GM19395 (cell line): ENCODE measurements at regions not wholly inside any gene's neighbourhood (a gene's known extent, or its start where the extent isn't known, plus 50 kb on each side); places are given as distances from the start of the nearest gene placed in this dataset.
"Not testable (repeated sequence)": the region's sequence is repeated elsewhere in the genome, so short reads cannot be mapped to it uniquely, and the experiment has no call there.

Experiments
- ATAC-seq: cut with Tn5 transposase; IDR thresholded peaks from one replicate; pipeline ENCODE4 v1.9.1; 2021; ENCODE audit warnings: mild to moderate bottlenecking, moderate library complexity; ENCODE audit not compliant: unreplicated experiment

- no peak for ATAC-seq
Measured at GRCh38 chr14:48331421-48331820, 656.0 kb upstream of the MDGA2 start.

DNA sequence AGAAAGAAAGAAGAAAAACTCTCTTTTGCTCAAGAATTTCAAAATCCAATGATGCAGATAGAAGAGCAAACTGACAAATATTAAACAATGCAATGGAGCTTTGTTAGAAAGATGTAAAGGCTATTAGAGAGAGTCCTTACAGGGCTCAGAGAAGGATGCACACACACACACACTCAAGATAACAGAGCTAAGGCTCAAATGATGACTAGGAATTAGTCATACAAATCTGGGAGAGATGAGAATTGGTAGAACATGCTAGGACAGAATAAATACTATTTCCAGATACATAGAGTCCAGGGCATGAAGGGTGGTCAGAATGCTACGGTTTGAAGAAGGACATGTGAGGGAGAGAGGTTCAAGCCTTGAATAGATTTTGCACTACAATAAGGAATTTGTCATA, 650.1 kb upstream of the MDGA2 start:
- ATAC-seq, result no peak

- no peak for ATAC-seq
Measured at GRCh38 chr14:48323665-48324064, 648.3 kb upstream of the MDGA2 start.

GRCh38 chr14:48319823-48320222, 644.4 kb upstream of the MDGA2 start:
- no peak for ATAC-seq

- no peak for ATAC-seq
Measured at GRCh38 chr14:48304729-48305128, 629.3 kb upstream of the MDGA2 start.

GRCh38 chr14:48289701-48290100, 614.3 kb upstream of the MDGA2 start:
- no peak for ATAC-seq

GRCh38 chr14:48285217-48285616, 609.8 kb upstream of the MDGA2 start:
- ATAC-seq, result not testable (repeated sequence)

- no peak for ATAC-seq
Measured at GRCh38 chr14:48275301-48275700, 599.9 kb upstream of the MDGA2 start.

- no peak for ATAC-seq
Measured at GRCh38 chr14:48274826-48275225, 599.4 kb upstream of the MDGA2 start.

- ATAC-seq, result not testable (repeated sequence)
Measured at GRCh38 chr14:48267926-48268325, 592.5 kb upstream of the MDGA2 start.

DNA sequence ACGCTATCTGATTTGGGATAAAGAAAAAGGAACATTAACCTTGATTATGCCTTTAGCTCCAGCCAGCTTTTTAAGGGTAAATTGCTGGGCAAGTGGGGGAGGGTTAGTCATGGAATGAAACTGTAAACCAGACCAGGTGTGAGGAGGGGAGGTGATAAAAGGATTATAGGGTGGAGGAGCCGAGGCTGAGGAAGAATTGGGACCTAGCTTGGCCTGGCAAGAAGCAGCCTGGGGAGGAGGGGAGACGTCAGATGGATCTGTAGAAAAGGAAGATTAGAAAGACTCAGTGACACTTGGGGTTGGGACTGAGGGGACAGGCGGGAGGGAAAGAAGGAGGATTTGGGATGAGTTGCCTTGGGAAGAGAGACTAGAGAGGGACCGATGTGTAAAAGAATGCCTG, 590.8 kb upstream of the MDGA2 start:
- ATAC-seq, result not testable (repeated sequence)

- no peak for ATAC-seq
Measured at GRCh38 chr14:48261436-48261835, 586.0 kb upstream of the MDGA2 start.

- not testable (repeated sequence) for ATAC-seq
Measured at GRCh38 chr14:48260394-48261295, 585.2 kb upstream of the MDGA2 start.

DNA sequence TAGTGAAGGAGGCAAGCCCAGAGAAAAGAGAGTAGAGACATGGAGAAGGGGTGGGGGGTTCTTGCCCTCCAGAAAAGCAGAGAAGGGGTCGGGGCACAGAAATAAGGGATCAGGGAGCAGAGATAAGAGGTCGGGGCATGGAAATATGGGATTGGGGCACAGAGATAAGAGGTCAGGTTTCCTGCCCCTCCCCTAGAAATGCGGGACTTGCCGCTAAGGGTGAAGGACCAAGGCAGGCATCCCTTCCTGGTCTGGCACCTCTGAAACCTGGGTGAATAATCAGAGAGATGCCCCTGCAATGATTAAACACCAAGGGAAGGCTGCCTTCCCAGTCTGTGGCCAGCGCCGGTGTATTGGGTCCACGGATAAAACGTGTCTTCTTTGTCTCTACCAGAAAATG, 584.5 kb upstream of the MDGA2 start:
- ATAC-seq, result not testable (repeated sequence)

DNA sequence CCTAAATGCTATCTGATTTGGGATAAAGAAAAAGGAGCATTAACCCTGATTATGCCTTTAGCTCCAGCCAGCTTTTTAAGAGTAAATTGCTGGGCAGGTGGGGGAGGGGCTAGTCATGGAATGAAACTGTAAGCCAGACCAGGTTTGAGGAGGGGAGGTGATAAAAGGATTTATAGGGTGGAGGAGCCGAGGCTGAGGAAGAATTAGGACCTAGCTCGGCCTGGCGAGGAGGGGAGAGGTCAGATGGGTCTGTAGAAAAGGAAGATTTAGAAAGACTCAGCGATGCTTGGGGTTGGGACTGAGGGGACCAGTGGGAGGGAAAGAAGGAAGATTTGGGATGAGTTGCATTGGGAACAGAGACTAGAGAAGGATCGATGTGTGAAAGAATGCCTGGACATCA, 583.8 kb upstream of the MDGA2 start:
- ATAC-seq, result not testable (repeated sequence)

DNA sequence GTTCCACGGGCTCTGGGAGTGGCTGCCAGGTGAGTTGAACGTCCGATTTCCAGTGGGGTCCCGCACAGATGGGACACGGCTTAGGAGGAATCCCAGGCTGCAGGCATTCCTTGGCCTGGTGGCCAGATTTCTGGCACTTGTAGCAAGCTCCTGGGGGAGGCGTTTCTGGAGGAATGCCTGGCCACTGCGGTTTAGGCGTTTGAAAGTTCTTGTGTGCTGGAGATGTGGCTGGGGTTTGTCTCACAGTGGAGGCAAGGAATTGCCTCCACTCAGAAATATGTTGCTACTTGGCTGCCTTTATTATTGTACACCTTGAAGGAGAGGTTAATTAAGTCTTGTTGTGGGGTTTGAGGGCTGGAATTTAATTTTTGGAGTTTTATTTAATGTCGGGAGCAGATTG, 583.3 kb upstream of the MDGA2 start:
- not testable (repeated sequence) for ATAC-seq

GRCh38 chr14:48253020-48253419, 577.6 kb upstream of the MDGA2 start:
- ATAC-seq, result no peak

- no peak for ATAC-seq
Measured at GRCh38 chr14:48251290-48251689, 575.9 kb upstream of the MDGA2 start.

DNA sequence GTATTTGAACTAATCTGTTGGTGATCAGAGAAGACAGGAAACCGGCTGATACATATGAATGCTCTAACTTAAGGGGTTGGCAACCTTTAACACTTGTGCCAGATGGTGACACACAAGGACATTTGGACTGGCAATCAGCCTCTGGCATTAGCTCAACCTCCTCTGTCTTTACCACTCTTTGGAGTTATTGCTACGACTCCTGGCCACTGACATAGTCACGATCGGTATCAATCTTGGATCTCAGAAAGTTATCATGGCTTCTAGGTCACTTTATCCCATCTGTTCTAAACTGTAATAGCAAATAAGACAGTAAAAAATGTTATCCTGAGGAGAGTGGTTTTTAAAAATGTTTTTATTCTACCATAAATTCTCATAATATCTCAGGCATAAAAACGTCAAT, 575.2 kb upstream of the MDGA2 start:
- ATAC-seq, result no peak

DNA sequence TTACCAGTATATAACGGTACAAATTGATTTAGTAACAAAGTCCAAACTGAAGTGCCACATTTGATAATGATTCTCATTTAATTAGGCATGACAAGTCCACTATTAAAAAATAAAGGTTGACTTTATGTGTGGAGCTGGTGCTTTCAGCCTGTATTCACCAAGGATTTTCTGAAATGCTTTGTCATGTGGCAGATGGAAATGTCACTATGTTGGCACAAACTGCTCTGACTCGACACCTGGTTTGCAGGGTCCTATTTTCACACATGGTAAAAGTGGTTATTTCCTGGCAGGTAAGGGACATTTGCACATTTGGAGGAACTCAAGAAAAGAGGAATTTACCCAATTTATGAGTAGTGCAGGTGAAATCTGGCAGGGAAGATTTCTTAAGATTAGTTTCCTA, 572.6 kb upstream of the MDGA2 start:
- no peak for ATAC-seq

GRCh38 chr14:48243900-48244299, 568.5 kb upstream of the MDGA2 start:
- no peak for ATAC-seq

- no peak for ATAC-seq
Measured at GRCh38 chr14:48229091-48229490, 553.7 kb upstream of the MDGA2 start.

DNA sequence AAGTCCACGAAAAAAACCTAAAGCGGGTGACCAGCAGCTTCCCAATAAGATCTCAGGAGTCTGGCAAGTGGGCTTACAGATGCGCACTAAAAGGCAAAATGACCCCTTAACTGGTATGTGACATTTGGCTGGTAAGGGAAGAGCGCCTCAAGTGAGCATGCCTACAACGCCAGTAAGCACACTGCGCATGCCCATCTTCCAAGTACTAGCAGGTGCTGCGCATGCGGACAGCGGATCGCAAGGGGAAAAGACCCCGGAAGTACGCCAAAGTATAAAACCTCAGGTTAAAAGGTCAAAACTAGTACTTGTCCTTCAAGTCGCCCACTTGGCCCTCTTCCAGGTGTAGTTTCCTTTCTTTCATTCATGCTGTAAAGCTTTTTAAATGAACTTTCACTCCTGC, 518.5 kb upstream of the MDGA2 start:
- no peak for ATAC-seq
